CD4-positive, alpha-beta T cell (primary cell): ENCODE measurements at regions not wholly inside any gene's neighbourhood (a gene's known extent, or its start where the extent isn't known, plus 50 kb on each side); places are given as distances from the start of the nearest gene placed in this dataset.

Source experiments
- ATAC-seq: fragments of 200-7000 bp; cut with Tn5 transposase; one replicate; pipeline ENCODE4 v1.10.0; 2022; ENCODE audit warnings: mild to moderate bottlenecking; ENCODE audit not compliant: poor library complexity
- CTCF ChIA-PET: fragments of 350-600 bp; sonication (Branson Sonifier 250); formaldehyde crosslinking; loops from one replicate; lab custom pipeline; 2021; ENCODE audit warnings: antibody characterized with exemption, inconsistent platforms; lab: Charles Lee
- POLR2A ChIA-PET: fragments of 350-600 bp; sonication (Branson Sonifier 250); formaldehyde crosslinking; loops from one replicate; lab custom pipeline; 2021; ENCODE audit warnings: antibody characterized with exemption, inconsistent platforms; lab: Charles Lee
- DNase-seq, 14 experiments: peaks; one replicate each; pipeline ENCODE4 v3.0.0-alpha.2; 2013 to 2020; ENCODE audit warnings: mixed read lengths in 2 of 14
- H3K27ac ChIP-seq, 2 donors: one replicate each; pipeline versions ENCODE4 v1.5.1 to v1.7.0; 2013; ENCODE audit warnings: low read length in 2 of 2, low read depth in 1 of 2, mild to moderate bottlenecking in 1 of 2
- H3K27me3 ChIP-seq, 2 experiments: 1 replicate in 1 of 2; 2 replicates in 1 of 2; pipeline versions ENCODE4 v1.6.1 to v1.7.0; 2013; ENCODE audit warnings: low read length in 2 of 2, control low read depth in 1 of 2, mild to moderate bottlenecking in 1 of 2, moderate library complexity in 1 of 2; ENCODE audit not compliant: insufficient read depth in 2 of 2, control insufficient read depth in 1 of 2
- H3K36me3 ChIP-seq: one replicate; pipeline ENCODE4 v1.6.1; 2013; ENCODE audit warnings: low read length, control low read depth; ENCODE audit not compliant: insufficient read depth
- H3K4me1 ChIP-seq: one replicate; pipeline ENCODE4 v1.6.1; 2013; ENCODE audit warnings: low read length, control low read depth; ENCODE audit not compliant: insufficient read depth
- H3K4me3 ChIP-seq: one replicate; pipeline ENCODE4 v1.5.1; 2013; ENCODE audit warnings: mild to moderate bottlenecking, low read length, moderate library complexity
- H3K9me3 ChIP-seq, 2 experiments: 1 replicate in 1 of 2; 2 replicates in 1 of 2; pipeline versions ENCODE4 v1.6.1 to v1.7.0; 2013; ENCODE audit warnings: low read length in 2 of 2, mild to moderate bottlenecking in 2 of 2, control low read depth in 1 of 2, moderate library complexity in 1 of 2; ENCODE audit not compliant: control insufficient read depth in 1 of 2, insufficient read depth in 1 of 2
- H3K27ac Mint-ChIP-seq: one replicate; pipeline ENCODE4 v1.8.0; 2020; ENCODE audit warnings: mixed read lengths
- H3K27me3 Mint-ChIP-seq: one replicate; pipeline ENCODE4 v1.8.0; 2021; ENCODE audit warnings: mixed read lengths
- H3K36me3 Mint-ChIP-seq: one replicate; pipeline ENCODE4 v1.8.0; 2021; ENCODE audit warnings: low read depth, mixed read lengths
- H3K4me1 Mint-ChIP-seq: one replicate; pipeline ENCODE4 v1.8.0; 2021; ENCODE audit warnings: low read depth, mixed read lengths
- H3K4me3 Mint-ChIP-seq: one replicate; pipeline ENCODE4 v1.8.0; 2020; ENCODE audit warnings: mild to moderate bottlenecking, mixed read lengths
- H3K9me3 Mint-ChIP-seq: one replicate; pipeline ENCODE4 v1.8.0; 2020; ENCODE audit warnings: mixed read lengths
- CTCF ChIP-seq: fragments of 200-600 bp; IDR thresholded peaks from one replicate; pipeline ENCODE4 v1.8.0; 2022; ENCODE audit warnings: antibody characterized with exemption, mild to moderate bottlenecking
- intact Hi-C, 2 experiments: fragments of 100-400 bp; cut with DNase I in 1 of 2; cut with micrococcal nuclease in 1 of 2; formaldehyde crosslinking; loops; one replicate each; pipeline versions ENCODE4 v1.15.1 to v1.9.0; 2023 to 2025; cut with DNase I, micrococcal nuclease

GRCh38 chr13:87877477-87877876 lies 206.3 kb downstream of the SLITRK5 start:
- intact Hi-C loops = no loop called here
- Histone ChIP-seq H3K27ac (no peak overlapping the region), H3K4me1 (no peaks in the 10 kb centered on the region), H3K27me3 (no peaks in the 10 kb centered on the region), H3K36me3 (no peaks in the 10 kb centered on the region), H3K9me3 (peaks cover 0 to 4% of the 10 kb centered on the region in 2 experiments), H3K4me3 (no peak overlapping the region)
- Mint-ChIP-seq H3K9me3 (no peaks in the 10 kb centered on the region), H3K4me1 (no peaks in the 10 kb centered on the region), H3K27ac (no peak overlapping the region), H3K36me3 (no peaks in the 10 kb centered on the region), H3K27me3 (no peaks in the 10 kb centered on the region), H3K4me3 (no peak overlapping the region)
- CTCF ChIA-PET = no interaction called here
- TF ChIP-seq CTCF = no peak
- no peak for ATAC-seq
- POLR2A ChIA-PET = interaction anchor here (0.7 kb wide), 1 partner anchor 65 kb away, joined by 6 read pairs; no protein-coding TSS in a partner anchor
- DNase-seq = no peak

GRCh38 chr13:87878706-87879105 lies 207.5 kb downstream of the SLITRK5 start:
- Histone ChIP-seq H3K27me3 (no peaks in the 10 kb centered on the region), H3K9me3 (peaks cover 0 to 7% of the 10 kb centered on the region in 2 experiments), H3K27ac (no peak overlapping the region), H3K36me3 (no peaks in the 10 kb centered on the region), H3K4me1 (no peaks in the 10 kb centered on the region), H3K4me3 (no peak overlapping the region)
- Mint-ChIP-seq H3K9me3 (no peaks in the 10 kb centered on the region), H3K36me3 (no peaks in the 10 kb centered on the region), H3K27ac (no peak overlapping the region), H3K4me3 (no peak overlapping the region), H3K27me3 (no peaks in the 10 kb centered on the region), H3K4me1 (no peaks in the 10 kb centered on the region)
- POLR2A ChIA-PET = no interaction called here
- no peak for DNase-seq
- CTCF ChIA-PET = no interaction called here
- intact Hi-C loops = no loop called here
- no peak for ATAC-seq
- TF ChIP-seq CTCF = no peak

GRCh38 chr13:87884884-87885283 lies 213.7 kb downstream of the SLITRK5 start:
- TF ChIP-seq CTCF = no peak
- CTCF ChIA-PET = no interaction called here
- no peak for DNase-seq
- Histone ChIP-seq H3K27me3 (no peaks in the 10 kb centered on the region), H3K4me3 (no peak overlapping the region), H3K4me1 (no peaks in the 10 kb centered on the region), H3K36me3 (no peaks in the 10 kb centered on the region), H3K9me3 (peaks cover 0 to 3% of the 10 kb centered on the region in 2 experiments), H3K27ac (no peak overlapping the region)
- no peak for ATAC-seq
- Mint-ChIP-seq H3K36me3 (no peaks in the 10 kb centered on the region), H3K4me3 (no peak overlapping the region), H3K27me3 (no peaks in the 10 kb centered on the region), H3K4me1 (no peaks in the 10 kb centered on the region), H3K9me3 (peaks cover 2% of the 10 kb centered on the region), H3K27ac (no peak overlapping the region)
- POLR2A ChIA-PET = no interaction called here
- intact Hi-C loops = no loop called here
